Liver (tissue), 7 donors: ENCODE measurements at regions not wholly inside any gene's neighbourhood (a gene's known extent, or its start where the extent isn't known, plus 50 kb on each side); places are given as distances from the start of the nearest gene placed in this dataset.
"Not testable (repeated sequence)": the region's sequence is repeated elsewhere in the genome, so short reads cannot be mapped to it uniquely, and the experiment has no call there.

ENCODE experiments used
- DNase-seq: peaks from one replicate; pipeline ENCODE4 v3.0.0-alpha.2; 2017; ENCODE audit warnings: low spot score
- H3K27ac ChIP-seq, 2 donors: one replicate each; pipeline ENCODE4 v1.7.0; 2013; ENCODE audit warnings: inconsistent platforms in 2 of 2, low read length in 2 of 2, control low read depth in 1 of 2, low read depth in 1 of 2, mild to moderate bottlenecking in 1 of 2
- H3K27me3 ChIP-seq, 4 donors: one replicate each; pipeline versions ENCODE4 v1.6.1 to v1.7.0; 2013; ENCODE audit warnings: low read length in 3 of 4, inconsistent platforms in 1 of 4, mild to moderate bottlenecking in 1 of 4, moderate library complexity in 1 of 4; ENCODE audit not compliant: control insufficient read depth in 4 of 4, insufficient read depth in 4 of 4
- H3K36me3 ChIP-seq, 4 donors: one replicate each; pipeline versions ENCODE4 v1.6.1 to v1.7.0; 2013; ENCODE audit warnings: low read length in 3 of 4, mild to moderate bottlenecking in 3 of 4, low read depth in 1 of 4, moderate library complexity in 1 of 4; ENCODE audit not compliant: control insufficient read depth in 4 of 4, insufficient read depth in 3 of 4
- H3K4me1 ChIP-seq, 4 donors: one replicate each; pipeline versions ENCODE4 v1.6.1 to v1.7.0; 2013; ENCODE audit warnings: low read length in 3 of 4, mild to moderate bottlenecking in 3 of 4, moderate library complexity in 1 of 4; ENCODE audit not compliant: control insufficient read depth in 4 of 4, insufficient read depth in 4 of 4
- H3K4me3 ChIP-seq, 3 donors: one replicate each; pipeline versions ENCODE4 v1.6.1 to v1.7.0; 2013; ENCODE audit warnings: low read length in 3 of 3, control low read depth in 1 of 3, low read depth in 1 of 3, mild to moderate bottlenecking in 1 of 3
- H3K9ac ChIP-seq, 2 donors: one replicate each; pipeline ENCODE4 v1.7.0; 2013; ENCODE audit warnings: low read length in 2 of 2, mild to moderate bottlenecking in 2 of 2, moderate library complexity in 2 of 2, control low read depth in 1 of 2, low read depth in 1 of 2
- H3K9me3 ChIP-seq, 4 donors: one replicate each; pipeline versions ENCODE4 v1.6.1 to v1.7.0; 2013; ENCODE audit warnings: low read length in 3 of 4; ENCODE audit not compliant: control insufficient read depth in 4 of 4
- ATF3 ChIP-seq: IDR thresholded peaks from 2 replicates; pipeline ENCODE4 v1.6.1; 2016; ENCODE audit warnings: antibody characterized with exemption
- EGR1 ChIP-seq, 2 donors: IDR thresholded peaks; 2 replicates each; pipeline ENCODE4 v1.6.1; 2016 to 2018; ENCODE audit warnings: antibody characterized with exemption in 2 of 2, low read depth in 2 of 2
- FOXA1 ChIP-seq: IDR thresholded peaks from 2 replicates; pipeline ENCODE4 v1.6.1; 2016; ENCODE audit warnings: antibody characterized with exemption
- FOXA2 ChIP-seq: IDR thresholded peaks from 2 replicates; pipeline ENCODE4 v1.6.1; 2016; ENCODE audit warnings: antibody characterized with exemption
- GABPA ChIP-seq, 2 donors: IDR thresholded peaks in 1 of 2; conservative IDR thresholded peaks in 1 of 2; 2 replicates each; pipeline ENCODE4 v1.6.1; 2016; ENCODE audit warnings: antibody characterized with exemption in 2 of 2, mild to moderate bottlenecking in 1 of 2, moderate library complexity in 1 of 2
- HNF4A ChIP-seq, 2 donors: conservative IDR thresholded peaks; 2 replicates each; pipeline ENCODE4 v1.6.1; 2016; ENCODE audit warnings: antibody characterized with exemption in 2 of 2, mild to moderate bottlenecking in 2 of 2
- HNF4G ChIP-seq: IDR thresholded peaks from 2 replicates; pipeline ENCODE4 v1.6.1; 2016; ENCODE audit warnings: antibody characterized with exemption
- JUND ChIP-seq, 2 donors: IDR thresholded peaks; 2 replicates each; pipeline ENCODE4 v1.6.1; 2016; ENCODE audit warnings: antibody characterized with exemption in 2 of 2
- MAX ChIP-seq: IDR thresholded peaks from 2 replicates; pipeline ENCODE4 v1.6.1; 2016; ENCODE audit warnings: antibody characterized with exemption
- NR2F2 ChIP-seq: IDR thresholded peaks from 2 replicates; pipeline ENCODE4 v1.6.1; 2016; ENCODE audit warnings: antibody characterized with exemption
- RAD21 ChIP-seq, 2 donors: IDR thresholded peaks; 2 replicates each; pipeline ENCODE4 v1.6.1; 2016; ENCODE audit warnings: antibody characterized with exemption in 2 of 2, mild to moderate bottlenecking in 2 of 2
- REST ChIP-seq: IDR thresholded peaks from 2 replicates; pipeline ENCODE4 v1.6.1; 2016; ENCODE audit warnings: antibody characterized with exemption, mild to moderate bottlenecking
- RXRA ChIP-seq, 2 donors: IDR thresholded peaks; 2 replicates each; pipeline ENCODE4 v1.6.1; 2017 to 2018; ENCODE audit warnings: antibody characterized with exemption in 2 of 2, mild to moderate bottlenecking in 1 of 2
- SP1 ChIP-seq: IDR thresholded peaks from 2 replicates; pipeline ENCODE4 v1.6.1; 2018; ENCODE audit warnings: antibody characterized with exemption, mild to moderate bottlenecking
- TAF1 ChIP-seq: conservative IDR thresholded peaks from 2 replicates; pipeline ENCODE4 v1.6.1; 2016; ENCODE audit warnings: antibody characterized with exemption, mild to moderate bottlenecking
- YY1 ChIP-seq: IDR thresholded peaks from 2 replicates; pipeline ENCODE4 v1.6.1; 2016; ENCODE audit warnings: antibody characterized with exemption, mild to moderate bottlenecking
- ZBTB33 ChIP-seq: IDR thresholded peaks from 2 replicates; pipeline ENCODE4 v1.6.1; 2016; ENCODE audit warnings: antibody characterized with exemption
- WGBS: extraction: QIAGEN DNeasy Blood & Tissue Kit; methylation state at CpG from one replicate; pipeline ENCODE4 v1.1.7; 2013; 5-methylcytosine and 5-hydroxymethylcytosine counted together
- donor health status: healthy.
- donor health status: healthy.
- donor health status: healthy.
- donor health status: healthy.

GRCh38 chr3:3429841-3430240, 250.3 kb upstream of the CRBN start:
- no peaks in the 10 kb centered on the region for H3K36me3 ChIP-seq
- no peaks in the 10 kb centered on the region for H3K9me3 ChIP-seq
- TF ChIP-seq FOXA2 (no peak), SP1 (no peak), YY1 (no peak), ATF3 (no peak), JUND (IDR thresholded peaks at IDR 0.05) (no peak)
- no peak overlapping the region for H3K9ac ChIP-seq
- no peak for DNase-seq
- no peak overlapping the region for H3K27ac ChIP-seq
- no peaks in the 10 kb centered on the region for H3K27me3 ChIP-seq
- 64% methylated on average over 5 of the region's 5 CpGs for WGBS
- H3K4me3 ChIP-seq = no peak overlapping the region
- H3K4me1 ChIP-seq = no peaks in the 10 kb centered on the region

- H3K36me3 ChIP-seq, H3K4me3 ChIP-seq, H3K9ac ChIP-seq, H3K9me3 ChIP-seq, H3K4me1 ChIP-seq, H3K27ac ChIP-seq, H3K27me3 ChIP-seq, DNase-seq: not testable (repeated sequence)
- WGBS = 44% methylated on average over 4 of the region's 4 CpGs
Observed at GRCh38 chr3:3407707-3408106, 228.2 kb upstream of the CRBN start.

- H3K9ac ChIP-seq = no peak overlapping the region
- H3K27me3 ChIP-seq = peaks cover 0 to 2% (median 0%) of the 10 kb centered on the region in 4 donors
- no peak for DNase-seq
- WGBS = 70% methylated on average over 6 of the region's 6 CpGs
- H3K36me3 ChIP-seq = no peaks in the 10 kb centered on the region
- peaks cover 0 to 13% (median 3%) of the 10 kb centered on the region in 4 donors for H3K9me3 ChIP-seq
- no peak overlapping the region for H3K27ac ChIP-seq
- H3K4me1 ChIP-seq = no peaks in the 10 kb centered on the region
- no peak for TF ChIP-seq MAX
- no peak for TF ChIP-seq FOXA2
- no peak for TF ChIP-seq JUND (IDR thresholded peaks at IDR 0.05)
- TF ChIP-seq RXRA (IDR thresholded peaks at IDR 0.05) = no peak
- no peak for TF ChIP-seq FOXA1
- TF ChIP-seq REST = no peak
- no peak for TF ChIP-seq YY1
- no peak for TF ChIP-seq HNF4G
- TF ChIP-seq HNF4A (conservative IDR thresholded peaks at IDR 0.05) = no peak
- TF ChIP-seq EGR1 (IDR thresholded peaks at IDR 0.05; ENCODE audit: low read depth in 2 of 2) = no peak
- no peak for TF ChIP-seq NR2F2
- no peak for TF ChIP-seq GABPA (IDR thresholded peaks at IDR 0.05 in 1 of 2, conservative IDR thresholded peaks at IDR 0.05 in 1 of 2)
- no peak for TF ChIP-seq ZBTB33
- no peak for TF ChIP-seq ATF3
- no peak for TF ChIP-seq SP1
- TF ChIP-seq RAD21 (IDR thresholded peaks at IDR 0.05) = no peak
- no peak for TF ChIP-seq TAF1
- H3K4me3 ChIP-seq = no peak overlapping the region
Observed at GRCh38 chr3:3405131-3405530, 225.6 kb upstream of the CRBN start.
